ENCODE measurements at regions not wholly inside any gene's neighbourhood (a gene's known extent, or its start where the extent isn't known, plus 50 kb on each side); places are given as distances from the start of the nearest gene placed in this dataset.

DNA sequence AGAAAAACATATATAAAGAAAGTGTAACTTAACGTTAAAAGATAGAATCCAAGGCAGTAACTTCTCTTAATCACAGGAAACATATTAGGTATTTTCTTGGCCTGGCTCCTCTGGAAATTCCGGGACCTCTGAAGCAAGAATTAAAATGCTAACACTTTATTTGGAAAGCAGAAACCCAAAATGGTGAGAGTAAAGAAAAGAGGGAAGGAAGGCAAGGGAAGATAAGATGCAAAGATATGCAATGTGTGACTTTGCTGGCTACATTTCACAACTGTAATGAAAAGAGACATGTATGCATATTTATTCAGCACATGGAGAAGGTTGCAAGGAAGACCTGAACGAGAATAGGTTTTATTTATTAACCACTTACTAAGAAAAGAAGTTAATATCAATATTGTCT lies 372.5 kb downstream of the TBL1XR1 start:
- no peaks in the 10 kb centered on the region for H3K27me3 ChIP-seq (ENCODE audit: control insufficient read depth in 3 of 3, insufficient read depth in 3 of 3, low read length in 3 of 3)
- no peaks in the 10 kb centered on the region for H3K4me1 ChIP-seq (ENCODE audit: control insufficient read depth in 3 of 3, insufficient read depth in 2 of 3, low read depth in 1 of 3, low read length in 2 of 3)
- H3K36me3 ChIP-seq (ENCODE audit: control insufficient read depth in 3 of 3, insufficient read depth in 2 of 3, low read depth in 1 of 3, low read length in 3 of 3) = no peaks in the 10 kb centered on the region
- WGBS, 3 donors = 27 to 56% (median 29%) methylated on average over 3 of the region's 3 CpGs
- no peak overlapping the region for H3K27ac ChIP-seq (ENCODE audit: low read depth in 1 of 3, low read length in 2 of 3)
- H3K9me3 ChIP-seq (ENCODE audit: control insufficient read depth in 2 of 2, insufficient read depth in 1 of 2, low read depth in 1 of 2, low read length in 1 of 2) = no peaks in the 10 kb centered on the region
- no peak for FAIRE-seq
- DNase-seq = no peak
- H3K4me3 ChIP-seq (ENCODE audit: low read depth in 1 of 3, low read length in 3 of 3) = no peak overlapping the region

DNA sequence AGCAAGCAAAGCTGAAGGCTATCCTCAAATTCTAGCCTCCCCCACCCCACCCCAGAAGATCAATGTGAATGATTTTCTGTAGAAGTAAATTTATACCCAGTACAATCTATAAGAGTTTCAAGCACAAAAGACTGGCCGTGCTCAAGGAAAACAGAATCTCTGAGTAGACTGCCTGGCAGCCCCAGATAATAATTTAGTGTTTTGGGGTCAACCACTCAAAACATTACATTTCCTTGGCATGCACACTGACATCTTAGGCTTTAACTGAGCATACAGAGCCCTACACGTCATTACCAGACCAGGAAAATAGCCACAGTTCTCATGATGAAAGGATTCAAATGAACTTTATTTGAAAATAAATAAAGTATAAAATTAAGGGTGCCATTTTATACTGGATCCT lies 376.5 kb downstream of the TBL1XR1 start:
- Histone ChIP-seq H3K27me3 (ENCODE audit: control insufficient read depth in 3 of 3, insufficient read depth in 3 of 3, low read length in 3 of 3) (no peaks in the 10 kb centered on the region), H3K4me3 (ENCODE audit: low read depth in 1 of 3, low read length in 3 of 3) (no peak overlapping the region), H3K36me3 (ENCODE audit: control insufficient read depth in 3 of 3, insufficient read depth in 2 of 3, low read depth in 1 of 3, low read length in 3 of 3) (no peaks in the 10 kb centered on the region), H3K27ac (ENCODE audit: low read depth in 1 of 3, low read length in 2 of 3) (no peak overlapping the region), H3K4me1 (ENCODE audit: control insufficient read depth in 3 of 3, insufficient read depth in 2 of 3, low read depth in 1 of 3, low read length in 2 of 3) (no peaks in the 10 kb centered on the region), H3K9me3 (ENCODE audit: control insufficient read depth in 2 of 2, insufficient read depth in 1 of 2, low read depth in 1 of 2, low read length in 1 of 2) (no peaks in the 10 kb centered on the region)
- FAIRE-seq (no peak), DNase-seq (no peak)
- WGBS, 3 donors = 74 to 82% (median 81%) methylated on average over 2 of the region's 2 CpGs

DNA sequence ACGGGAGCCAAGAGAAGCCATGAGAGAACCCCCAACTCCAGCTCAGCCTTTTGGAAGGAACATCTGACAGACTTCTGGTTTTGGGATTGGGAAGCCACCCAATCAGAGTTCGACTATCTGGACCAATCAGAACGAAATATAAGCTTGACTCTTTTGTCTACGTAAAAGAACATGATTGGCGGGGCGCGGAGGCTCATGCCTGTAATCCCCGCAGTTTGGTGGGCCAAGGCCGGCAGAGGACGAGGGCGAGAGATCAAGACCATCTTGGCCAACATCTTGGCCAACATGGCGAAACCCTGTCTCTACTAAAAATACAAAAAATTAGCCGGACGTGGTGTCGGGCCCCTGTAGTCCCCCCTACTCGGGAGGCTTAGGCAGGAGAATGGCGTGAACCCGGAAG lies 380.3 kb downstream of the TBL1XR1 start:
- H3K27ac ChIP-seq (ENCODE audit: low read depth in 1 of 3, low read length in 2 of 3) = no peak overlapping the region
- no peaks in the 10 kb centered on the region for H3K4me1 ChIP-seq (ENCODE audit: control insufficient read depth in 3 of 3, insufficient read depth in 2 of 3, low read depth in 1 of 3, low read length in 2 of 3)
- DNase-seq (no peak), FAIRE-seq (no peak)
- no peak overlapping the region for H3K4me3 ChIP-seq (ENCODE audit: low read depth in 1 of 3, low read length in 3 of 3)
- WGBS, 3 donors = 84 to 92% (median 91%) methylated on average over 18 of the region's 18 CpGs
- no peaks in the 10 kb centered on the region for H3K27me3 ChIP-seq (ENCODE audit: control insufficient read depth in 3 of 3, insufficient read depth in 3 of 3, low read length in 3 of 3)
- H3K36me3 ChIP-seq (ENCODE audit: control insufficient read depth in 3 of 3, insufficient read depth in 2 of 3, low read depth in 1 of 3, low read length in 3 of 3) = no peaks in the 10 kb centered on the region
- no peaks in the 10 kb centered on the region for H3K9me3 ChIP-seq (ENCODE audit: control insufficient read depth in 2 of 2, insufficient read depth in 1 of 2, low read depth in 1 of 2, low read length in 1 of 2)

DNA sequence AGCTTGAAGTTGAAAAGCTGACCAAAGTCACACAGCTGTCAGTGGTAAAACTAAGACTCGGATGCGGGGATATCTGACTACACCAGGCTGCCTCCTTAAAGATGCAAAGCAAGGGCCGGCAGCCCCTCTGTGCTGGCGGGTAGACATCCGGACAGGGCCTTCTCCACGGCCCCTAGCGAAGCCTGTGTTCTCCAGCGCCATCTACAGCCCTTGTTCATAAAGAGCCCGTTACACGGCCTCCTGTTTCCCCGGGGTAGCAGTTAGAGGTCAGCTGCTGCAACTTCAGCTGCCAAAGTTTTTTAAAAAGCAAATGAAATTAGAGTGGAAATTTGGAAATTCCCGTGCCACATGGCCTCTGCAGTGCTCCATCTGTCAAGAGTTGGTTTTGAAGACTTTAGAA lies 383.0 kb downstream of the TBL1XR1 start:
- Histone ChIP-seq H3K4me1 (ENCODE audit: control insufficient read depth in 3 of 3, insufficient read depth in 2 of 3, low read depth in 1 of 3, low read length in 2 of 3) (no peaks in the 10 kb centered on the region), H3K36me3 (ENCODE audit: control insufficient read depth in 3 of 3, insufficient read depth in 2 of 3, low read depth in 1 of 3, low read length in 3 of 3) (no peaks in the 10 kb centered on the region), H3K27me3 (ENCODE audit: control insufficient read depth in 3 of 3, insufficient read depth in 3 of 3, low read length in 3 of 3) (no peaks in the 10 kb centered on the region), H3K27ac (ENCODE audit: low read depth in 1 of 3, low read length in 2 of 3) (no peak overlapping the region), H3K4me3 (ENCODE audit: low read depth in 1 of 3, low read length in 3 of 3) (no peak overlapping the region), H3K9me3 (ENCODE audit: control insufficient read depth in 2 of 2, insufficient read depth in 1 of 2, low read depth in 1 of 2, low read length in 1 of 2) (no peaks in the 10 kb centered on the region)
- WGBS, 3 donors = 10 to 15% (median 12%) methylated on average over 12 of the region's 12 CpGs
- DNase-seq = peak; percentile 3 to 65
- FAIRE-seq = no peak

DNA sequence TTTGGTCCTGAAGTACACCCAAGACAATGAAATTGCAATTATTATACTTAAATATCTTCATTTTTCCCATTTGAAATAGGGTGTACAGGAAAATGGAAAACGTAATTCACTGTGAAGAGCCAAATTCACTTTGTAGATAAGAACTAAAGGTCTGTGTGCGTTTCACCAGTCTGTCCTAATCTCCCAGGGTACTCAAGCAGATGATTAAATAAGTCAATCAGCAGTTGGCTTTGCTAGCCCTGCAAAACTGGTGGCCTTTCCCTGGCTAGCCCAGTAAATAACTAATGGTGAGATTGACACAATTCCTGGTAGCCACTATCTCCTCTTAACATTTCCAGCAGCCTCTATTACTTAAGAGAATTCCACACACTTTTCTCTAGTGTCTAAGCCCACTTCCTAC lies 389.3 kb downstream of the TBL1XR1 start:
- Histone ChIP-seq H3K4me3 (ENCODE audit: low read depth in 1 of 3, low read length in 3 of 3) (no peak overlapping the region), H3K4me1 (ENCODE audit: control insufficient read depth in 3 of 3, insufficient read depth in 2 of 3, low read depth in 1 of 3, low read length in 2 of 3) (no peaks in the 10 kb centered on the region), H3K27me3 (ENCODE audit: control insufficient read depth in 3 of 3, insufficient read depth in 3 of 3, low read length in 3 of 3) (no peaks in the 10 kb centered on the region), H3K9me3 (ENCODE audit: control insufficient read depth in 2 of 2, insufficient read depth in 1 of 2, low read depth in 1 of 2, low read length in 1 of 2) (no peaks in the 10 kb centered on the region), H3K27ac (ENCODE audit: low read depth in 1 of 3, low read length in 2 of 3) (no peak overlapping the region), H3K36me3 (ENCODE audit: control insufficient read depth in 3 of 3, insufficient read depth in 2 of 3, low read depth in 1 of 3, low read length in 3 of 3) (no peaks in the 10 kb centered on the region)
- no peak for FAIRE-seq
- DNase-seq = no peak
- WGBS, 3 donors = 45 to 64% (median 56%) methylated on average over 2 of the region's 2 CpGs

DNA sequence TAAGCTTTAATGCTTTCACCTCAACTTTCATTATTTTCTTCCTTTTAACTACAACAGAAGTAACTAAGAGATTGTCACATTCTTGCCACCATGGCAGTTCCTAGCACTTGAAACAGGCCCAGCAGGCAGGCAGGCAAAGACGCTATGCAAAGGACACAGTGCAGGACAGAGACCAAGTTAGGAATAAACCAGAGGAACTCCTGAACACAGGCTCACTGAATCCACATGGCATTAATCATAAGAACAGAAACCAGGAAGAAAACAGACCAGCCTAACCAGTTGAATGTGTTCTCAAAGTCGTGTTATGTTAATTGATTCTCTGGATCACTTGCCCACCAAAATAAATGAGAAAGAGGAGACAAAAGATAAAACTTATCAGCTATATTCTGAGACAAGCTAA lies 397.6 kb downstream of the TBL1XR1 start:
- DNase-seq = no peak
- 19 to 53% (median 34%) methylated on average over 2 of the region's 2 CpGs for WGBS, 3 donors

DNA sequence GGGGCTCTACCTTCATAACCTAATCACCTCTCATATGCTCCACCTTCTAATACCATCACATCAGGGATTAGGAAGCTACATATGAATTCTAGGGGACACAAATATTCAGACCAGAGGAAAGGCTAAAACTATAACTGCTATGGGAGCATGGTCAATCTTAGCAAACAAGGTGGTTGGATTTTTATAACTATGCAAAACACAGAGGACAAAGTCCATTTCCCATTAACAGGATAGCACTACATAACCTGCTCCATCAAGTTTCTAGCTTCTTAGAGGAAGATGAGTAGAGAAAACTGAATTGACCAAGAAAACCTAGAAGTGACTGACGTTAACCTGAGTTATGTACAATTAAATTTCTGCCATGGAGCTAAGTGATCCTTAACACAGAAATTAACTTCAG lies 398.6 kb downstream of the TBL1XR1 start:
- H3K27ac ChIP-seq (ENCODE audit: low read depth in 1 of 3, low read length in 2 of 3) = no peak overlapping the region
- no peaks in the 10 kb centered on the region for H3K27me3 ChIP-seq (ENCODE audit: control insufficient read depth in 3 of 3, insufficient read depth in 3 of 3, low read length in 3 of 3)
- no peak overlapping the region for H3K4me3 ChIP-seq (ENCODE audit: low read depth in 1 of 3, low read length in 3 of 3)
- H3K36me3 ChIP-seq (ENCODE audit: control insufficient read depth in 3 of 3, insufficient read depth in 2 of 3, low read depth in 1 of 3, low read length in 3 of 3) = no peaks in the 10 kb centered on the region
- DNase-seq = peak; percentile 27 to 67
- H3K9me3 ChIP-seq (ENCODE audit: control insufficient read depth in 2 of 2, insufficient read depth in 1 of 2, low read depth in 1 of 2, low read length in 1 of 2) = peaks cover 0 to 3% of the 10 kb centered on the region in 2 donors
- FAIRE-seq = peak; percentile 33
- WGBS, 3 donors = 9 to 36% (median 33%) methylated on average over 1 of the region's 1 CpG
- H3K4me1 ChIP-seq (ENCODE audit: control insufficient read depth in 3 of 3, insufficient read depth in 2 of 3, low read depth in 1 of 3, low read length in 2 of 3) = no peaks in the 10 kb centered on the region

More for the DNA sequence above, 397.6 kb downstream of the TBL1XR1 start:
- peaks cover 0 to 3% of the 10 kb centered on the region in 2 donors for H3K9me3 ChIP-seq (ENCODE audit: control insufficient read depth in 2 of 2, insufficient read depth in 1 of 2, low read depth in 1 of 2, low read length in 1 of 2)
- no peaks in the 10 kb centered on the region for H3K4me1 ChIP-seq (ENCODE audit: control insufficient read depth in 3 of 3, insufficient read depth in 2 of 3, low read depth in 1 of 3, low read length in 2 of 3)
- no peak overlapping the region for H3K4me3 ChIP-seq (ENCODE audit: low read depth in 1 of 3, low read length in 3 of 3)
- no peaks in the 10 kb centered on the region for H3K36me3 ChIP-seq (ENCODE audit: control insufficient read depth in 3 of 3, insufficient read depth in 2 of 3, low read depth in 1 of 3, low read length in 3 of 3)
- no peaks in the 10 kb centered on the region for H3K27me3 ChIP-seq (ENCODE audit: control insufficient read depth in 3 of 3, insufficient read depth in 3 of 3, low read length in 3 of 3)
- H3K27ac ChIP-seq (ENCODE audit: low read depth in 1 of 3, low read length in 2 of 3) = no peak overlapping the region
- no peak for FAIRE-seq

DNA sequence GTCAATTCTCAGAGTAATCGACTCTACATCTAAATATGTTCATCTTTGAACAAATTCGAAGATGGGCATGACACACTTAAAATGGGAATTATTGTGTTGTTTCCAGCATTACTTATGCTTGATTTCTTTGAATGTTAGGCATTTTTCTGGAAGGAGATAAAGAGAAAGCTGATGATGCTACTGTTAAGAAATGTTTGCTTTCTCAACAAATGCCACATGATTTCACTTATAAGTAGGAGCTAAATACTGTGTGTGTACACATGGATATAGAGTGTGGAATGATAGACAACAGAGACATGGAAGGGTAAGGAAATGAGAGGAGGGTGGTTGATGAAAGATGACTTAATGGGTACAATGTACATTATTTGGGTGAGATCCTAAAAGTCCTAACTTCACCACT lies 400.9 kb downstream of the TBL1XR1 start:
- WGBS, 3 donors = 72 to 83% (median 81%) methylated on average over 2 of the region's 2 CpGs
- no peak overlapping the region for H3K4me3 ChIP-seq (ENCODE audit: low read depth in 1 of 3, low read length in 3 of 3)

DNA sequence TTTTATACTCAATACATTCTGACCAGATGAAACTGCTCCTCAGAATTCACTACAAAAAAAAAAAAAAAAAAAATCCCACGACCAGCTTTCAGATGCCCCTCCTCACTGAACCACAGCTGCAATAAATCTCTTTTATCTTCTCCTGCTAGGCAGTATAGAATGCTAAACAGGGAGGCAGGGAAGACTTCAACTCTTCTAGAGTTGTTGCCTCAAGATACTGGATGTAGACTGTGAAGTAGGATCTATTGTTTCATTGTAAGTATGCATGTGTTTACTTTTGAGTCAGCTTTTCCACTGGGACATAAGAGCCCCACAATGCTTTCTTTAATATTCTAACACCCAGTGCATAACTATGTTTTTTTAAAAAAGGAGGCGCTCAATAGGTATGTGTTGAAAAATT lies 401.4 kb downstream of the TBL1XR1 start:
- Histone ChIP-seq H3K36me3 (ENCODE audit: control insufficient read depth in 3 of 3, insufficient read depth in 2 of 3, low read depth in 1 of 3, low read length in 3 of 3) (no peaks in the 10 kb centered on the region), H3K9me3 (ENCODE audit: control insufficient read depth in 2 of 2, insufficient read depth in 1 of 2, low read depth in 1 of 2, low read length in 1 of 2) (peaks cover 0 to 3% of the 10 kb centered on the region in 2 donors), H3K4me3 (ENCODE audit: low read depth in 1 of 3, low read length in 3 of 3) (no peak overlapping the region), H3K27ac (ENCODE audit: low read depth in 1 of 3, low read length in 2 of 3) (no peak overlapping the region), H3K4me1 (ENCODE audit: control insufficient read depth in 3 of 3, insufficient read depth in 2 of 3, low read depth in 1 of 3, low read length in 2 of 3) (no peaks in the 10 kb centered on the region), H3K27me3 (ENCODE audit: control insufficient read depth in 3 of 3, insufficient read depth in 3 of 3, low read length in 3 of 3) (no peaks in the 10 kb centered on the region)
- DNase-seq = no peak
- no peak for FAIRE-seq
- WGBS, 3 donors = 46 to 51% (median 49%) methylated on average over 2 of the region's 2 CpGs

More for the DNA sequence above, 400.9 kb downstream of the TBL1XR1 start:
- Histone ChIP-seq H3K36me3 (ENCODE audit: control insufficient read depth in 3 of 3, insufficient read depth in 2 of 3, low read depth in 1 of 3, low read length in 3 of 3) (no peaks in the 10 kb centered on the region), H3K4me1 (ENCODE audit: control insufficient read depth in 3 of 3, insufficient read depth in 2 of 3, low read depth in 1 of 3, low read length in 2 of 3) (no peaks in the 10 kb centered on the region), H3K9me3 (ENCODE audit: control insufficient read depth in 2 of 2, insufficient read depth in 1 of 2, low read depth in 1 of 2, low read length in 1 of 2) (peaks cover 0 to 3% of the 10 kb centered on the region in 2 donors), H3K27me3 (ENCODE audit: control insufficient read depth in 3 of 3, insufficient read depth in 3 of 3, low read length in 3 of 3) (no peaks in the 10 kb centered on the region), H3K27ac (ENCODE audit: low read depth in 1 of 3, low read length in 2 of 3) (no peak overlapping the region)
- no peak for FAIRE-seq
- no peak for DNase-seq
